ENCODE measurements at regions not wholly inside any gene's neighbourhood (a gene's known extent, or its start where the extent isn't known, plus 50 kb on each side); places are given as distances from the start of the nearest gene placed in this dataset.

GRCh38 chr20:24777746-24778145 lies 171.3 kb upstream of the CST7 start:
- no peak for TF ChIP-seq EZH2 (IDR thresholded peaks at IDR 0.05; ENCODE audit: borderline replicate concordance, low read length)
- TF ChIP-seq CTCF (conservative IDR thresholded peaks at IDR 0.05 in 1 of 2, IDR thresholded peaks at IDR 0.05 in 1 of 2; ENCODE audit: extremely low read depth in 1 of 2, insufficient read depth in 1 of 2, low read depth in 1 of 2, low read length in 2 of 2), result no peak
